RWPE2 (cell line): ENCODE measurements at regions not wholly inside any gene's neighbourhood (a gene's known extent, or its start where the extent isn't known, plus 50 kb on each side); places are given as distances from the start of the nearest gene placed in this dataset.

Experiments used
- ATAC-seq: fragments of 200-7000 bp; cut with Tn5 transposase; 3 replicates; pipeline ENCODE4 v1.9.1; 2021; ENCODE audit warnings: low read depth
- DNase-seq: peaks from one replicate; pipeline ENCODE4 v3.0.0-alpha.2; 2020; ENCODE audit warnings: low spot score
- H3K27ac ChIP-seq: fragments of 450-650 bp; 2 replicates; pipeline ENCODE4 v1.5.1; 2017; ENCODE audit warnings: mild to moderate bottlenecking; ENCODE audit not compliant: poor library complexity, severe bottlenecking
- H3K27me3 ChIP-seq: fragments of 250-450 bp; sonication (Bioruptor Pico); 2 replicates; pipeline ENCODE4 v1.5.1; 2021; ENCODE audit warnings: mild to moderate bottlenecking, moderate library complexity; ENCODE audit not compliant: insufficient read depth, poor library complexity, severe bottlenecking
- H3K36me3 ChIP-seq: fragments of 250-450 bp; sonication (Bioruptor Pico); 2 replicates; pipeline ENCODE4 v1.5.1; 2020; ENCODE audit warnings: low read depth, mild to moderate bottlenecking, moderate library complexity
- H3K4me1 ChIP-seq: fragments of 250-450 bp; sonication (Bioruptor Pico); 2 replicates; pipeline ENCODE4 v1.5.1; 2021; ENCODE audit warnings: mild to moderate bottlenecking, moderate library complexity; ENCODE audit not compliant: insufficient read depth, poor library complexity, severe bottlenecking
- H3K4me3 ChIP-seq: fragments of 250-450 bp; sonication (Bioruptor Pico); 2 replicates; pipeline ENCODE4 v1.5.1; 2021; ENCODE audit warnings: mild to moderate bottlenecking, moderate library complexity; ENCODE audit not compliant: severe bottlenecking
- H3K9me3 ChIP-seq: fragments of 250-450 bp; sonication (Bioruptor Pico); 2 replicates; pipeline ENCODE4 v1.5.1; 2021; ENCODE audit warnings: mild to moderate bottlenecking, moderate library complexity; ENCODE audit not compliant: severe bottlenecking
- TF ChIP-seq, protein P1 (sequence below): fragments of 450-650 bp; IDR thresholded peaks from one replicate; pipeline ENCODE4 v1.5.1; 2017; ENCODE audit warnings: mild to moderate bottlenecking, moderate library complexity; ENCODE audit not compliant: poor library complexity, severe bottlenecking

DNA sequence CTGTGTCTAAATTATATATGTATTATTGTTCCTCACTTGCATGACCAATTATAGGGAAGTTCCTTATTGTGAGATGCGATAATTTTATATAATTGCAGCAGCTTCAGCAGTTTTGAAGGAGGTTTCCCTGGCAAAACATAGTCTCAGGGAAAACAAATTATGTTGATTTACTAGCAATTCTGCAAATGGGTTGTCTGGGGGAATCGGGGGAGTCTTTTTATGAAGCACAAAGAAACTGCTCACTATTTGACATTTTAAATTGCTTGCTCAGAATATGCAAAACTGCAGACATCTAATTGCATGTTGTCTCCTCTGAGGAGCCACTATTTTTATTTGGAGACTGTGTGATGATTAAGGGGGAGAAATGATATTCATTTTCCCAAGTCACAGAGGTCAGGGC lies 361.6 kb downstream of the YTHDC2 start:
- ATAC-seq (no peak), DNase-seq (no peak)
- peaks cover 27% of the 10 kb centered on the region for H3K27me3 ChIP-seq
- no peak overlapping the region for H3K4me3 ChIP-seq
- TF ChIP-seq, protein P1, sequence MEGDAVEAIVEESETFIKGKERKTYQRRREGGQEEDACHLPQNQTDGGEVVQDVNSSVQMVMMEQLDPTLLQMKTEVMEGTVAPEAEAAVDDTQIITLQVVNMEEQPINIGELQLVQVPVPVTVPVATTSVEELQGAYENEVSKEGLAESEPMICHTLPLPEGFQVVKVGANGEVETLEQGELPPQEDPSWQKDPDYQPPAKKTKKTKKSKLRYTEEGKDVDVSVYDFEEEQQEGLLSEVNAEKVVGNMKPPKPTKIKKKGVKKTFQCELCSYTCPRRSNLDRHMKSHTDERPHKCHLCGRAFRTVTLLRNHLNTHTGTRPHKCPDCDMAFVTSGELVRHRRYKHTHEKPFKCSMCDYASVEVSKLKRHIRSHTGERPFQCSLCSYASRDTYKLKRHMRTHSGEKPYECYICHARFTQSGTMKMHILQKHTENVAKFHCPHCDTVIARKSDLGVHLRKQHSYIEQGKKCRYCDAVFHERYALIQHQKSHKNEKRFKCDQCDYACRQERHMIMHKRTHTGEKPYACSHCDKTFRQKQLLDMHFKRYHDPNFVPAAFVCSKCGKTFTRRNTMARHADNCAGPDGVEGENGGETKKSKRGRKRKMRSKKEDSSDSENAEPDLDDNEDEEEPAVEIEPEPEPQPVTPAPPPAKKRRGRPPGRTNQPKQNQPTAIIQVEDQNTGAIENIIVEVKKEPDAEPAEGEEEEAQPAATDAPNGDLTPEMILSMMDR = no peak
- H3K4me1 ChIP-seq = no peaks in the 10 kb centered on the region
- H3K36me3 ChIP-seq = no peaks in the 10 kb centered on the region
- no peaks in the 10 kb centered on the region for H3K9me3 ChIP-seq
- no peak overlapping the region for H3K27ac ChIP-seq

DNA sequence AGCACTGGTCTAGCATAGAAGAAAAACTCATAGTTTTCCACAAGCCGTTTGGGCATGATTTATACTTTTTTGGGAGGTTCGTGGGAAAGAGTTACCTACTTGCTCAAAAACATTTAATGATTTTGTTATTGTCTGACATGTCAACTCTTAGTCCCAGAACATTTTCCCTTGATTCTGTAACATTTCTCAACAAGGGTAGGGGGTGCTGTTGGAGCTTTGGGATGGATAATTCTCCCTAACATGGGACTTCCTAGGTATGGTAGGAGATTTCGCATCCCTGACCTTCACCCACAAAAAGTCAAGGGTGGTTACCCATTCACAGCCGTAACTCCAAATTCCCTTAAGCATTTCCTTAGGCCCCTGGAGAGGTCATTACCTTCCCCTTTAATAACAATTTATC lies 378.0 kb downstream of the YTHDC2 start:
- H3K27ac ChIP-seq = no peak overlapping the region
- H3K9me3 ChIP-seq = no peaks in the 10 kb centered on the region
- no peaks in the 10 kb centered on the region for H3K4me1 ChIP-seq
- peaks cover 20% of the 10 kb centered on the region for H3K27me3 ChIP-seq
- no peaks in the 10 kb centered on the region for H3K36me3 ChIP-seq
- ATAC-seq (no peak), DNase-seq (no peak)
- H3K4me3 ChIP-seq = no peak overlapping the region
- TF ChIP-seq, protein P1 = no peak

DNA sequence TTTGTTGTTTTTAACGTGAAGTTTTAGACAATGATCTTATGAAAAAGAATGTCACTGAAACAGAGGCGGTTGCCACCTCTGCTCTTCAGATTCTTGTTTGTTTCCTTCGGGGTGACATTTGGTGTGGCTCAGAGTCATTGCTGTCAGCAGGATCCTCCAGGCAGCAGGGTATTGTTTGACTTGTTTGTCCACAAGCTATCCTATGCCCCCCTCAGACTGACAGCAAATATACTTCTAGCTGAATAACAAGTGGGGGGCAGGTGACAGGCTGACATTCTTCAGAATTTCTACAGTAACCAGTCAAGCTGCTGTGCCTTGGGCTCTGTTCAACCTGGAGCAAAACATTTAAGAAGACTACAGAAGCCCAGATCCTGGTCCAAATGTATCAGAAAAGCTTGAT lies 383.3 kb downstream of the YTHDC2 start:
- ATAC-seq = no peak
- TF ChIP-seq, protein P1 = no peak

DNA sequence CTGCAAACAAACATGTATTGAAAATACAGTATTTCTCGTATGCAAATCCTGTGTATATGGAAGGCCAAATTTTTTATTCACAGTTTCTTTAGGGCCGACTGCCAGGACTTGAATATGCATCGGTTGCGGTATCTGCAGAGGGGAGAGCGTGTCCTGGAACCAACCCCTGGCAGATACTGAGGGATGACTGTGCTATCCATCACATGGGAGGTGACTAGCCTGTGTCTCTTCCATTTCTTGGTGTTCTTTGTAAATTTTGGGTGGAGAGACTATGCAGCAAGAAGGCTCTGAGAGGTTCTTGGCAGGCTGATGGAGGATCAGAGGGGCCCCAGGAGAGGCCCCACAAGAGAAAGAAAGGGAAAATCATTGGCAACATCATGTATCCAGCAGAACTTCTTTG lies 384.3 kb downstream of the YTHDC2 start:
- no peak for DNase-seq
- no peak for ATAC-seq
- H3K4me3 ChIP-seq = no peak overlapping the region
- H3K9me3 ChIP-seq = no peaks in the 10 kb centered on the region
- H3K36me3 ChIP-seq = no peaks in the 10 kb centered on the region
- TF ChIP-seq, protein P1 = no peak
- H3K4me1 ChIP-seq = no peaks in the 10 kb centered on the region
- no peak overlapping the region for H3K27ac ChIP-seq
- H3K27me3 ChIP-seq = peaks cover 34% of the 10 kb centered on the region

More for the DNA sequence above, 383.3 kb downstream of the YTHDC2 start:
- Histone ChIP-seq H3K4me1 (no peaks in the 10 kb centered on the region), H3K27me3 (peaks cover 27% of the 10 kb centered on the region), H3K9me3 (no peaks in the 10 kb centered on the region), H3K27ac (no peak overlapping the region), H3K36me3 (no peaks in the 10 kb centered on the region), H3K4me3 (no peak overlapping the region)
- DNase-seq = no peak

DNA sequence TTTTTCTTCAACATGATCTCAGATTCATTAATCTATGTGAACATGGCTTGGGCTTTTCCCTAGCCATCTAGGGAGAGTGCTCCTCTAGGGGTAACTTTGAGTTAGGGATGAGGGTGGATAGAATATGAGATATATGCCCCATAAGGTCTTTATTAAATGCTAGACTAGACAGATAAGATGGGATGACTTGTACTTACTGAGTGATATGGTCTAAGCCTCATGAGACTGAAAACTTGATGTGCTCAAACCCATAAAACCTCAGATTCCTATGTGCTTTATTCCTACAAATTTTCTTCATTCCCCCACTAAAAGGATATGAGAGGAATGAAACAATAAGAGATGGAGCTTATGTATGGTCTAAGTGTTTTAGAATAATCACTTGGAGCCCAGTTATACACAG lies 386.6 kb downstream of the YTHDC2 start:
- Histone ChIP-seq H3K27me3 (peaks cover 39% of the 10 kb centered on the region), H3K4me1 (no peaks in the 10 kb centered on the region), H3K4me3 (no peak overlapping the region), H3K27ac (no peak overlapping the region), H3K36me3 (no peaks in the 10 kb centered on the region), H3K9me3 (no peaks in the 10 kb centered on the region)
- DNase-seq = no peak
- no peak for ATAC-seq
- TF ChIP-seq, protein P1 = no peak
